GM19238 (cell line): ENCODE measurements at regions not wholly inside any gene's neighbourhood (a gene's known extent, or its start where the extent isn't known, plus 50 kb on each side); places are given as distances from the start of the nearest gene placed in this dataset.

Experiments used
- DNase-seq: peaks from one replicate; pipeline ENCODE4 v3.0.0; 2011; ENCODE audit warnings: low spot score; ENCODE audit not compliant: insufficient read length

- DNase-seq, result no peak
Measured at GRCh38 chr3:72698154-72698917, 149.9 kb downstream of the SHQ1 start.

- DNase-seq, result no peak
Measured at GRCh38 chr3:72697717-72698116, 150.5 kb downstream of the SHQ1 start.

- DNase-seq, result no peak
Measured at GRCh38 chr3:72696815-72697214, 151.4 kb downstream of the SHQ1 start.

- no peak for DNase-seq
Measured at GRCh38 chr3:72694398-72694797, 153.8 kb downstream of the SHQ1 start.

GRCh38 chr3:72692990-72693389 lies 155.3 kb downstream of the SHQ1 start:
- DNase-seq, result no peak

- no peak for DNase-seq
Measured at GRCh38 chr3:72690629-72691028, 157.6 kb downstream of the SHQ1 start.

GRCh38 chr3:72682936-72683452 lies 165.3 kb downstream of the SHQ1 start:
- DNase-seq, result peak; percentile 23

- no peak for DNase-seq
Measured at GRCh38 chr3:72681598-72681997, 166.6 kb downstream of the SHQ1 start.

GRCh38 chr3:72680766-72681165 lies 167.5 kb downstream of the SHQ1 start:
- no peak for DNase-seq

- no peak for DNase-seq
Measured at GRCh38 chr3:72679540-72680198, 168.6 kb downstream of the SHQ1 start.

- DNase-seq, result no peak
Measured at GRCh38 chr3:72678867-72679266, 169.4 kb downstream of the SHQ1 start.

- DNase-seq, result no peak
Measured at GRCh38 chr3:72678380-72678779, 169.9 kb downstream of the SHQ1 start.

- no peak for DNase-seq
Measured at GRCh38 chr3:72675243-72675642, 173.0 kb downstream of the SHQ1 start.

GRCh38 chr3:72673011-72673771 lies 175.1 kb downstream of the SHQ1 start:
- no peak for DNase-seq

GRCh38 chr3:72669224-72669623 lies 179.0 kb downstream of the SHQ1 start:
- no peak for DNase-seq

GRCh38 chr3:72666447-72666755 lies 181.8 kb downstream of the SHQ1 start:
- no peak for DNase-seq

- peak; percentile 27 for DNase-seq
Measured at GRCh38 chr3:72665701-72666446, 182.4 kb downstream of the SHQ1 start.

GRCh38 chr3:72665103-72665502 lies 183.1 kb downstream of the SHQ1 start:
- DNase-seq, result no peak

GRCh38 chr3:72664184-72664975 lies 183.9 kb downstream of the SHQ1 start:
- DNase-seq, result no peak

- DNase-seq, result no peak
Measured at GRCh38 chr3:72663429-72663828, 184.8 kb downstream of the SHQ1 start.

GRCh38 chr3:72661115-72661457 lies 187.2 kb downstream of the SHQ1 start:
- DNase-seq, result no peak
